ENCODE measurements at regions not wholly inside any gene's neighbourhood (a gene's known extent, or its start where the extent isn't known, plus 50 kb on each side); places are given as distances from the start of the nearest gene placed in this dataset.
"Not testable (repeated sequence)": the region's sequence is repeated elsewhere in the genome, so short reads cannot be mapped to it uniquely, and the experiment has no call there.

GRCh38 chr2:131830242-131830945 lies 302.7 kb downstream of the CCDC74A start:
- H4K8ac ChIP-seq (ENCODE audit: extremely low read depth, insufficient read depth, low read length); H4K20me1 ChIP-seq (replicated peaks in 1 of 2; ENCODE audit: control insufficient read depth in 1 of 2, insufficient read depth in 2 of 2, low read length in 2 of 2); H3K27me3 ChIP-seq (replicated peaks in 1 of 4; ENCODE audit: control insufficient read depth in 3 of 4, extremely low read depth in 1 of 4, insufficient read depth in 3 of 4, low read length in 3 of 4); H3K23me2 ChIP-seq (ENCODE audit: low read depth, low read length); H3K27ac ChIP-seq (ENCODE audit: low read depth, low read length); H3K18ac ChIP-seq (ENCODE audit: extremely low read depth, low read length); H3K36me3 ChIP-seq (ENCODE audit: control insufficient read depth in 2 of 4, insufficient read depth in 4 of 4, low read length in 3 of 4); H3K79me2 ChIP-seq (ENCODE audit: control insufficient read depth in 1 of 2, insufficient read depth in 2 of 2, low read length in 2 of 2); H3K9ac ChIP-seq (replicated peaks in 1 of 4; ENCODE audit: extremely low read depth in 1 of 4, low read depth in 3 of 4, low read length in 3 of 4); H2AK5ac ChIP-seq (ENCODE audit: low read depth, low read length); H2BK20ac ChIP-seq (ENCODE audit: low read length); H3K23ac ChIP-seq (ENCODE audit: insufficient read length); H2BK15ac ChIP-seq (ENCODE audit: low read length); H2AFZ ChIP-seq (ENCODE audit: low read length); DNase-seq (ENCODE audit: low read depth in 1 of 2, low spot score in 2 of 2); H2BK12ac ChIP-seq (ENCODE audit: low read depth, low read length); H3K14ac ChIP-seq (ENCODE audit: insufficient read length); H4K91ac ChIP-seq (replicated peaks; ENCODE audit: insufficient read length, low read length); H2BK120ac ChIP-seq (replicated peaks; ENCODE audit: low read depth, low read length); H3K56ac ChIP-seq (replicated peaks; ENCODE audit: insufficient read length, low read depth, low read length); H3K4me2 ChIP-seq (ENCODE audit: insufficient read depth in 1 of 2, low read depth in 2 of 2, low read length in 2 of 2); H3K79me1 ChIP-seq (ENCODE audit: low read depth, low read length); H3K4ac ChIP-seq (replicated peaks; ENCODE audit: insufficient read length, low read depth, low read length); H4K5ac ChIP-seq (ENCODE audit: insufficient read length, low read depth, low read length); H3K4me3 ChIP-seq (ENCODE audit: extremely low read depth in 1 of 4, insufficient read depth in 2 of 4, low read depth in 3 of 4, low read length in 4 of 4); FAIRE-seq; H2BK5ac ChIP-seq (ENCODE audit: low read depth, low read length); POLR2A ChIA-PET (ENCODE audit: partially characterized antibody); H3K4me1 ChIP-seq (replicated peaks in 1 of 4; ENCODE audit: control insufficient read depth in 3 of 4, insufficient read depth in 4 of 4, low read length in 3 of 4): not testable (repeated sequence)
- CTCF ChIA-PET (ENCODE audit: partially characterized antibody): interaction anchor here (0.7 to 2.2 kb wide), 5 partner anchors 8 to 293 kb away, joined by 3 to 7 read pairs (median 4); no protein-coding TSS in a partner anchor
- 94% methylated on average over 15 of the region's 45 CpGs; no CpG with 5 or more reads in 1 of the 2 experiments for WGBS, 2 experiments (ENCODE audit: extremely low coverage in 1 of 2, insufficient coverage in 1 of 2, insufficient read length in 1 of 2, insufficient replicate concordance in 2 of 2, low coverage in 1 of 2, low lambda C conversion rate in 2 of 2, missing lambda C conversion rate in 1 of 2)
- peaks cover 0 to 31% of the 10 kb centered on the region in 2 experiments; a peak in 2 of 4 replicates for H3K9me3 ChIP-seq (ENCODE audit: insufficient read depth in 2 of 2, low read depth in 1 of 2, low read length in 1 of 2)

- H2BK120ac ChIP-seq (replicated peaks; ENCODE audit: low read depth, low read length): not testable (repeated sequence)
- 67% methylated on average over 1 of the region's 10 CpGs; no CpG with 5 or more reads in 1 of the 2 experiments for WGBS, 2 experiments (ENCODE audit: extremely low coverage in 1 of 2, insufficient coverage in 1 of 2, insufficient read length in 1 of 2, insufficient replicate concordance in 2 of 2, low coverage in 1 of 2, low lambda C conversion rate in 2 of 2, missing lambda C conversion rate in 1 of 2)
- CTCF ChIA-PET (ENCODE audit: partially characterized antibody): interaction anchor here (0.7 to 2.2 kb wide), 5 partner anchors 8 to 660 kb away, joined by 3 to 7 read pairs (median 4); no protein-coding TSS in a partner anchor
Measured at GRCh38 chr2:131830946-131831310, 303.2 kb downstream of the CCDC74A start.

More at GRCh38 chr2:131830946-131831310, 303.2 kb downstream of the CCDC74A start:
- H2BK20ac ChIP-seq (ENCODE audit: low read length); FAIRE-seq; H3K23ac ChIP-seq (ENCODE audit: insufficient read length); H3K4me1 ChIP-seq (replicated peaks in 1 of 4; ENCODE audit: control insufficient read depth in 3 of 4, insufficient read depth in 4 of 4, low read length in 3 of 4); H3K79me1 ChIP-seq (ENCODE audit: low read depth, low read length); H3K56ac ChIP-seq (replicated peaks; ENCODE audit: insufficient read length, low read depth, low read length); H3K4ac ChIP-seq (replicated peaks; ENCODE audit: insufficient read length, low read depth, low read length); H3K4me2 ChIP-seq (ENCODE audit: insufficient read depth in 1 of 2, low read depth in 2 of 2, low read length in 2 of 2); H2BK15ac ChIP-seq (ENCODE audit: low read length); H2BK12ac ChIP-seq (ENCODE audit: low read depth, low read length); H3K27me3 ChIP-seq (replicated peaks in 1 of 4; ENCODE audit: control insufficient read depth in 3 of 4, extremely low read depth in 1 of 4, insufficient read depth in 3 of 4, low read length in 3 of 4); H3K4me3 ChIP-seq (ENCODE audit: extremely low read depth in 1 of 4, insufficient read depth in 2 of 4, low read depth in 3 of 4, low read length in 4 of 4); H2BK5ac ChIP-seq (ENCODE audit: low read depth, low read length); H3K9ac ChIP-seq (replicated peaks in 1 of 4; ENCODE audit: extremely low read depth in 1 of 4, low read depth in 3 of 4, low read length in 3 of 4); H3K79me2 ChIP-seq (ENCODE audit: control insufficient read depth in 1 of 2, insufficient read depth in 2 of 2, low read length in 2 of 2); H2AK5ac ChIP-seq (ENCODE audit: low read depth, low read length); H3K18ac ChIP-seq (ENCODE audit: extremely low read depth, low read length); H4K91ac ChIP-seq (replicated peaks; ENCODE audit: insufficient read length, low read length); H4K5ac ChIP-seq (ENCODE audit: insufficient read length, low read depth, low read length); H3K14ac ChIP-seq (ENCODE audit: insufficient read length); H4K8ac ChIP-seq (ENCODE audit: extremely low read depth, insufficient read depth, low read length); H3K36me3 ChIP-seq (ENCODE audit: control insufficient read depth in 2 of 4, insufficient read depth in 4 of 4, low read length in 3 of 4); H2AFZ ChIP-seq (ENCODE audit: low read length); H4K20me1 ChIP-seq (replicated peaks in 1 of 2; ENCODE audit: control insufficient read depth in 1 of 2, insufficient read depth in 2 of 2, low read length in 2 of 2); H3K23me2 ChIP-seq (ENCODE audit: low read depth, low read length); DNase-seq (ENCODE audit: low read depth in 1 of 2, low spot score in 2 of 2); H3K27ac ChIP-seq (ENCODE audit: low read depth, low read length); POLR2A ChIA-PET (ENCODE audit: partially characterized antibody): not testable (repeated sequence)
- H3K9me3 ChIP-seq (ENCODE audit: insufficient read depth in 2 of 2, low read depth in 1 of 2, low read length in 1 of 2): peaks cover 0 to 36% of the 10 kb centered on the region in 2 experiments; a peak in 2 of 4 replicates
